MCF 10A (cell line): ENCODE measurements at regions not wholly inside any gene's neighbourhood (a gene's known extent, or its start where the extent isn't known, plus 50 kb on each side); places are given as distances from the start of the nearest gene placed in this dataset.

Experiments used
- BruUV-seq: library from RNA; stranded (reverse); fragments of 400-500 nt; replicated peaks from 2 replicates; lab custom pipeline; 2021; lab: Mats Ljungman, UMichigan
- CTCF ChIA-PET: fragments of 300-600 bp; sonication (Branson Sonifier 250); formaldehyde crosslinking; extraction: SDS; loops from one replicate; lab custom pipeline; 2021; ENCODE audit warnings: antibody characterized with exemption, inconsistent platforms; lab: Yijun Ruan, JAX
- POLR2A ChIA-PET: fragments of 300-600, 350-650 bp; sonication (Branson Sonifier 250); formaldehyde crosslinking; extraction: SDS; loops from one replicate; lab custom pipeline; 2020; ENCODE audit warnings: antibody characterized with exemption, inconsistent platforms; lab: Yijun Ruan, JAX
- DNase-seq: peaks from one replicate; pipeline ENCODE4 v3.0.0-alpha.2; 2018; ENCODE audit not compliant: unreplicated experiment
- H3K27ac Mint-ChIP-seq: one replicate; pipeline ENCODE4 v1.8.0; 2022; ENCODE audit warnings: mild to moderate bottlenecking, low read depth, mixed read lengths; ENCODE audit not compliant: unreplicated experiment
- H3K27me3 Mint-ChIP-seq: one replicate; pipeline ENCODE4 v1.8.0; 2022; ENCODE audit warnings: mixed read lengths; ENCODE audit not compliant: insufficient read depth, unreplicated experiment
- H3K36me3 Mint-ChIP-seq: one replicate; pipeline ENCODE4 v1.8.0; 2022; ENCODE audit warnings: mild to moderate bottlenecking, moderate library complexity, mixed read lengths; ENCODE audit not compliant: insufficient read depth, unreplicated experiment
- H3K4me1 Mint-ChIP-seq: one replicate; pipeline ENCODE4 v1.8.0; 2022; ENCODE audit warnings: mixed read lengths; ENCODE audit not compliant: insufficient read depth, unreplicated experiment
- H3K4me3 Mint-ChIP-seq: one replicate; pipeline ENCODE4 v1.8.0; 2022; ENCODE audit warnings: mild to moderate bottlenecking, moderate library complexity, mixed read lengths; ENCODE audit not compliant: unreplicated experiment
- H3K9me3 Mint-ChIP-seq: one replicate; pipeline ENCODE4 v1.8.0; 2022; ENCODE audit warnings: mixed read lengths; ENCODE audit not compliant: unreplicated experiment
- intact Hi-C: fragments of 100-400 bp; cut with micrococcal nuclease; formaldehyde crosslinking; loops from 2 replicates; pipeline ENCODE4 v1.14.1; 2022
- TF ChIP-seq, protein P1 (sequence below): fragments of 200-600 bp; IDR thresholded peaks from one replicate; pipeline ENCODE4 v1.8.0; 2022; ENCODE audit warnings: antibody characterized with exemption, mild to moderate bottlenecking; ENCODE audit not compliant: unreplicated experiment

GRCh38 chr20:24203526-24204183, 215.1 kb upstream of the GGTLC1 start:
- Mint-ChIP-seq H3K27me3 (no peaks in the 10 kb centered on the region), H3K9me3 (peaks cover 43% of the 10 kb centered on the region), H3K4me3 (no peak overlapping the region), H3K4me1 (no peaks in the 10 kb centered on the region), H3K27ac (no peak overlapping the region), H3K36me3 (peaks cover 6% of the 10 kb centered on the region)
- intact Hi-C loops: no loop called here
- no TSS peak for BruUV-seq
- POLR2A ChIA-PET: no interaction called here
- CTCF ChIA-PET: interaction anchor here (0.6 kb wide), 1 partner anchor 822 kb away, joined by 3 read pairs; no protein-coding TSS in a partner anchor
- TF ChIP-seq, protein P1, sequence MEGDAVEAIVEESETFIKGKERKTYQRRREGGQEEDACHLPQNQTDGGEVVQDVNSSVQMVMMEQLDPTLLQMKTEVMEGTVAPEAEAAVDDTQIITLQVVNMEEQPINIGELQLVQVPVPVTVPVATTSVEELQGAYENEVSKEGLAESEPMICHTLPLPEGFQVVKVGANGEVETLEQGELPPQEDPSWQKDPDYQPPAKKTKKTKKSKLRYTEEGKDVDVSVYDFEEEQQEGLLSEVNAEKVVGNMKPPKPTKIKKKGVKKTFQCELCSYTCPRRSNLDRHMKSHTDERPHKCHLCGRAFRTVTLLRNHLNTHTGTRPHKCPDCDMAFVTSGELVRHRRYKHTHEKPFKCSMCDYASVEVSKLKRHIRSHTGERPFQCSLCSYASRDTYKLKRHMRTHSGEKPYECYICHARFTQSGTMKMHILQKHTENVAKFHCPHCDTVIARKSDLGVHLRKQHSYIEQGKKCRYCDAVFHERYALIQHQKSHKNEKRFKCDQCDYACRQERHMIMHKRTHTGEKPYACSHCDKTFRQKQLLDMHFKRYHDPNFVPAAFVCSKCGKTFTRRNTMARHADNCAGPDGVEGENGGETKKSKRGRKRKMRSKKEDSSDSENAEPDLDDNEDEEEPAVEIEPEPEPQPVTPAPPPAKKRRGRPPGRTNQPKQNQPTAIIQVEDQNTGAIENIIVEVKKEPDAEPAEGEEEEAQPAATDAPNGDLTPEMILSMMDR: no peak
- DNase-seq: no peak

GRCh38 chr20:24199501-24199900, 210.9 kb upstream of the GGTLC1 start:
- TF ChIP-seq, protein P1: no peak
- ChIA-PET POLR2A (no interaction called here), CTCF (no interaction called here)
- Mint-ChIP-seq H3K27me3 (no peaks in the 10 kb centered on the region), H3K4me1 (no peaks in the 10 kb centered on the region), H3K27ac (no peak overlapping the region), H3K9me3 (peaks cover 25% of the 10 kb centered on the region), H3K4me3 (no peak overlapping the region), H3K36me3 (no peaks in the 10 kb centered on the region)
- intact Hi-C loops: no loop called here
- no peak for DNase-seq
- BruUV-seq: no TSS peak

- H3K9me3 Mint-ChIP-seq: peaks cover 30% of the 10 kb centered on the region
- H3K36me3 Mint-ChIP-seq: no peaks in the 10 kb centered on the region
- no peak overlapping the region for H3K27ac Mint-ChIP-seq
- DNase-seq: no peak
- H3K27me3 Mint-ChIP-seq: no peaks in the 10 kb centered on the region
- no TSS peak for BruUV-seq
- POLR2A ChIA-PET: no interaction called here
- no peaks in the 10 kb centered on the region for H3K4me1 Mint-ChIP-seq
- CTCF ChIA-PET: no interaction called here
- no peak overlapping the region for H3K4me3 Mint-ChIP-seq
- intact Hi-C loops: no loop called here
- TF ChIP-seq, protein P1: no peak
Observed at GRCh38 chr20:24194143-24194542, 205.6 kb upstream of the GGTLC1 start.

GRCh38 chr20:24190905-24191304, 202.3 kb upstream of the GGTLC1 start:
- Mint-ChIP-seq H3K36me3 (no peaks in the 10 kb centered on the region), H3K9me3 (peaks cover 17% of the 10 kb centered on the region), H3K4me1 (no peaks in the 10 kb centered on the region), H3K4me3 (no peak overlapping the region), H3K27ac (no peak overlapping the region), H3K27me3 (no peaks in the 10 kb centered on the region)
- intact Hi-C loops: no loop called here
- no TSS peak for BruUV-seq
- CTCF ChIA-PET: no interaction called here
- POLR2A ChIA-PET: no interaction called here
- TF ChIP-seq, protein P1: no peak
- DNase-seq: no peak
